Peyer's patch (tissue), 4 donors: ENCODE measurements at regions not wholly inside any gene's neighbourhood (a gene's known extent, or its start where the extent isn't known, plus 50 kb on each side); places are given as distances from the start of the nearest gene placed in this dataset.

Experiments
- DNase-seq, 3 donors: peaks; one replicate each; pipeline ENCODE4 v3.0.0-alpha.2; 2017 to 2019
- H3K27ac ChIP-seq, 4 donors: fragments of 200-600 bp; sonication (generic); one replicate each; pipeline ENCODE4 v1.5.1; 2016 to 2019
- H3K27me3 ChIP-seq, 2 donors: fragments of 200-600 bp; sonication (generic); one replicate each; pipeline ENCODE4 v1.5.1; 2019
- H3K36me3 ChIP-seq, 3 donors: fragments of 200-600 bp; sonication (generic); one replicate each; pipeline ENCODE4 v1.5.1; 2016 to 2019
- H3K4me1 ChIP-seq, 4 donors: fragments of 200-600 bp; sonication (generic); one replicate each; pipeline ENCODE4 v1.5.1; 2016 to 2019
- H3K4me3 ChIP-seq, 4 donors: fragments of 200-600 bp; sonication (generic); 1 replicate in 3 of 4; 2 replicates in 1 of 4; pipeline ENCODE4 v1.5.1; 2016 to 2019; ENCODE audit warnings: mild to moderate bottlenecking in 1 of 4
- H3K9me3 ChIP-seq, 4 donors: fragments of 200-600 bp; sonication (generic); one replicate each; pipeline ENCODE4 v1.5.1; 2016 to 2019; ENCODE audit warnings: mild to moderate bottlenecking in 1 of 4
- CTCF ChIP-seq, 6 experiments: fragments of 450-650 bp in 4 of 6; fragments of 200-600 bp in 2 of 6; sonication (generic) in 1 of 6; IDR thresholded peaks; one replicate each; pipeline ENCODE4 v1.5.1; 2017 to 2019; ENCODE audit warnings: antibody characterized with exemption in 6 of 6, mild to moderate bottlenecking in 3 of 6, moderate library complexity in 1 of 6
- POLR2A ChIP-seq, 2 donors: fragments of 450-650 bp; IDR thresholded peaks; one replicate each; pipeline ENCODE4 v1.5.1; 2017; ENCODE audit warnings: antibody characterized with exemption in 2 of 2, mild to moderate bottlenecking in 2 of 2, moderate library complexity in 2 of 2

- DNase-seq = no peak
- H3K9me3 ChIP-seq = no peaks in the 10 kb centered on the region
- no peak overlapping the region for H3K27ac ChIP-seq
- H3K4me3 ChIP-seq = no peak overlapping the region
- no peaks in the 10 kb centered on the region for H3K27me3 ChIP-seq
- no peak for TF ChIP-seq CTCF (IDR thresholded peaks at IDR 0.05)
- TF ChIP-seq POLR2A (IDR thresholded peaks at IDR 0.05) = no peak
- H3K4me1 ChIP-seq = no peaks in the 10 kb centered on the region
- H3K36me3 ChIP-seq = no peaks in the 10 kb centered on the region
Measured at GRCh38 chr9:115972843-115973595, 180.6 kb upstream of the PAPPA start.

GRCh38 chr9:115976781-115977180 is 176.8 kb upstream of the PAPPA start:
- H3K27ac ChIP-seq = no peak overlapping the region
- no peaks in the 10 kb centered on the region for H3K36me3 ChIP-seq
- H3K4me3 ChIP-seq = no peak overlapping the region
- no peaks in the 10 kb centered on the region for H3K4me1 ChIP-seq
- TF ChIP-seq CTCF (IDR thresholded peaks at IDR 0.05) (no peak), POLR2A (IDR thresholded peaks at IDR 0.05) (no peak)
- DNase-seq = no peak
- H3K27me3 ChIP-seq = no peaks in the 10 kb centered on the region
- no peaks in the 10 kb centered on the region for H3K9me3 ChIP-seq

- Histone ChIP-seq H3K9me3 (no peaks in the 10 kb centered on the region), H3K4me1 (no peaks in the 10 kb centered on the region), H3K4me3 (no peak overlapping the region), H3K36me3 (no peaks in the 10 kb centered on the region), H3K27ac (no peak overlapping the region), H3K27me3 (no peaks in the 10 kb centered on the region)
- no peak for TF ChIP-seq CTCF (IDR thresholded peaks at IDR 0.05)
- no peak for TF ChIP-seq POLR2A (IDR thresholded peaks at IDR 0.05)
- DNase-seq = no peak
Measured at GRCh38 chr9:115978091-115978490, 175.5 kb upstream of the PAPPA start.

DNA sequence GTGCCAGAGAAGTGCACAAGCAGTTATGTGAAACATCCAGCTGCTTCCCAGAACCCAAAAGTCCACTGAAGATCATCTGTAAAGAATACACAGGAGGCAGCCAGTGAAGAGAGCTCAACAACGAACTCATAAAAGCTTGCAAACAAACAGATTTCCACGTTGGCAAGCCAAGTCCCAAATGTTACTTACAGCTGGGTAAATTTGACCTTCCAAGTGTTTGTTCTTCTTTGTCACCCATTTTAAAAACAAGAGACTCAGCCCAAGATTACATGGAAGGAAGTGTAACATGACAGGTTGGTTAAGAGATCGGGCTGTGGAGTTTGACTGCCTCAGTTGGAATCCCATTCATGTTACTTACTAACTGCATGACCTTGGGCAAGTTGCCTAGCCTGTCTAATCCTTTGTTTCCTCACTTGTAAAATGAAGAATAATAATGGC is 174.9 kb upstream of the PAPPA start:
- Histone ChIP-seq H3K36me3 (no peaks in the 10 kb centered on the region), H3K27me3 (no peaks in the 10 kb centered on the region), H3K4me3 (no peak overlapping the region), H3K4me1 (no peaks in the 10 kb centered on the region), H3K9me3 (no peaks in the 10 kb centered on the region), H3K27ac (no peak overlapping the region)
- no peak for DNase-seq
- TF ChIP-seq CTCF (IDR thresholded peaks at IDR 0.05) (no peak), POLR2A (IDR thresholded peaks at IDR 0.05) (no peak)

DNA sequence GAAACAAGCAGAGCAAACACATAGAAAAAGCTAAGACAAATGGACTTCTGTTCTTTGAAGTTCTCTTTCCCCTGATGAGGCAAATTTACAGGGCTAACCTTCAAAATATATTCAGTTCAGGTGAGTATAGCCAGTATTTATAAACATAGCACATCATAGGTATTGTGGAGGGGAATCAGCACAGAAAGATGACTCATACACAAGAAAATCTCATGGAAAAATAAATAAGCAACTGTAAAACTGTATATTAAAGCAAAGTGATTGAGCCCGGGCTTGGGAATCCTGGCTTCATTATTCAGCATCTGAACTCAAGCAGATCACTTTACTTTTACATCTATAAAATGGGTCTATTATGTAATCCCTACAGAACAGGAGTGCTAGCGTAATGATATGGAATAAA is 173.5 kb upstream of the PAPPA start:
- Histone ChIP-seq H3K9me3 (no peaks in the 10 kb centered on the region), H3K36me3 (no peaks in the 10 kb centered on the region), H3K4me1 (no peaks in the 10 kb centered on the region), H3K27ac (no peak overlapping the region), H3K27me3 (no peaks in the 10 kb centered on the region), H3K4me3 (no peak overlapping the region)
- no peak for DNase-seq
- TF ChIP-seq POLR2A (IDR thresholded peaks at IDR 0.05) (no peak), CTCF (IDR thresholded peaks at IDR 0.05) (no peak)
